Pons (tissue), 1 donor: ENCODE measurements at regions not wholly inside any gene's neighbourhood (a gene's known extent, or its start where the extent isn't known, plus 50 kb on each side); places are given as distances from the start of the nearest gene placed in this dataset.

ENCODE experiments used
- DNase-seq: peaks from one replicate; pipeline ENCODE4 v3.0.0-alpha.2; 2016; ENCODE audit warnings: low spot score

- DNase-seq = no peak
Measured at GRCh38 chr1:82880506-82880905, 1079.8 kb downstream of the ADGRL2 start.

- peak; percentile 8 for DNase-seq
Measured at GRCh38 chr1:82879701-82880305, 1079.1 kb downstream of the ADGRL2 start.

- DNase-seq = no peak
Measured at GRCh38 chr1:82875170-82875569, 1074.4 kb downstream of the ADGRL2 start.

- no peak for DNase-seq
Measured at GRCh38 chr1:82874041-82874440, 1073.3 kb downstream of the ADGRL2 start.

- no peak for DNase-seq
Measured at GRCh38 chr1:82870332-82870731, 1069.6 kb downstream of the ADGRL2 start.

GRCh38 chr1:82867781-82868180, 1067.0 kb downstream of the ADGRL2 start:
- no peak for DNase-seq

- DNase-seq = no peak
Measured at GRCh38 chr1:82861749-82862148, 1061.0 kb downstream of the ADGRL2 start.

- peak; percentile 8 for DNase-seq
Measured at GRCh38 chr1:82858031-82858430, 1057.3 kb downstream of the ADGRL2 start.

- no peak for DNase-seq
Measured at GRCh38 chr1:82849460-82849859, 1048.7 kb downstream of the ADGRL2 start.

- no peak for DNase-seq
Measured at GRCh38 chr1:82848043-82848442, 1047.3 kb downstream of the ADGRL2 start.

- DNase-seq = no peak
Measured at GRCh38 chr1:82845866-82846265, 1045.1 kb downstream of the ADGRL2 start.

- no peak for DNase-seq
Measured at GRCh38 chr1:82844911-82845827, 1044.4 kb downstream of the ADGRL2 start.

- no peak for DNase-seq
Measured at GRCh38 chr1:82844447-82844846, 1043.7 kb downstream of the ADGRL2 start.

GRCh38 chr1:82843876-82844275, 1043.1 kb downstream of the ADGRL2 start:
- no peak for DNase-seq

- DNase-seq = no peak
Measured at GRCh38 chr1:82840192-82840591, 1039.5 kb downstream of the ADGRL2 start.

GRCh38 chr1:82837766-82838465, 1037.2 kb downstream of the ADGRL2 start:
- DNase-seq = no peak

- no peak for DNase-seq
Measured at GRCh38 chr1:82836973-82837680, 1036.4 kb downstream of the ADGRL2 start.

GRCh38 chr1:82836213-82836972, 1035.7 kb downstream of the ADGRL2 start:
- no peak for DNase-seq

- DNase-seq = no peak
Measured at GRCh38 chr1:82830690-82831380, 1030.1 kb downstream of the ADGRL2 start.

GRCh38 chr1:82829527-82829926, 1028.8 kb downstream of the ADGRL2 start:
- DNase-seq = no peak

- no peak for DNase-seq
Measured at GRCh38 chr1:82823876-82824275, 1023.1 kb downstream of the ADGRL2 start.
